ENCODE measurements at regions not wholly inside any gene's neighbourhood (a gene's known extent, or its start where the extent isn't known, plus 50 kb on each side); places are given as distances from the start of the nearest gene placed in this dataset.

GRCh38 chr15:36106640-36107335 lies 472.6 kb upstream of the CDIN1 start:
- no peak overlapping the region for H3K4me3 ChIP-seq (ENCODE audit: low read length in 3 of 3)

DNA sequence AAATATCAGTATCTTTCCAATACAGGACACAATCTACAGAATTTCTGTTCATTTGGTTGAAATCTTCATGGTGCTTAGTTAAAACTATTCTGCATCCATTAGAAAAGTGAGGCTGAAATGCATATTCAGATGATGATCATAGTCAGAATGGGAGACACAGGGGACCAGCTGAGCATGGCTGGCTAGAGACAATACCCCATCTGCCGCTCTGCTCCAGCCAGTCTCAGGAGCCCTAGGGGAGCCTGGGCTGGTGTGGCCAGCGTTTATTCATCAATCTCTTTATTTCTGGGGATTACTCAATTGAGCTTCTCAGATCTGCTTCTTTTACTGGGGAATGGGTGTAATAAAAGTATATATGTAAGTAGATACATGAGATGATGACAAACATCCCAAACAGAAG lies 470.9 kb upstream of the CDIN1 start:
- no peak overlapping the region for H3K27ac ChIP-seq (ENCODE audit: low read depth, low read length)
- no peak overlapping the region for H3K4me3 ChIP-seq (ENCODE audit: low read length in 3 of 3)
- no peaks in the 10 kb centered on the region for H3K27me3 ChIP-seq (ENCODE audit: control insufficient read depth in 3 of 3, insufficient read depth in 3 of 3, low read length in 3 of 3)
- peaks cover 0 to 3% (median 0%) of the 10 kb centered on the region in 3 donors for H3K4me1 ChIP-seq (ENCODE audit: control insufficient read depth in 3 of 3, insufficient read depth in 3 of 3, low read length in 3 of 3)
- no peaks in the 10 kb centered on the region for H3K36me3 ChIP-seq (ENCODE audit: control insufficient read depth in 3 of 3, insufficient read depth in 3 of 3, low read length in 3 of 3)
- no peaks in the 10 kb centered on the region for H3K9me3 ChIP-seq (ENCODE audit: control insufficient read depth in 3 of 3, low read length in 3 of 3)
- no peak overlapping the region for H3K9ac ChIP-seq (ENCODE audit: low read depth in 1 of 3, low read length in 3 of 3)

More at GRCh38 chr15:36106640-36107335, 472.6 kb upstream of the CDIN1 start:
- H3K36me3 ChIP-seq (ENCODE audit: control insufficient read depth in 3 of 3, insufficient read depth in 3 of 3, low read length in 3 of 3): no peaks in the 10 kb centered on the region
- H3K4me1 ChIP-seq (ENCODE audit: control insufficient read depth in 3 of 3, insufficient read depth in 3 of 3, low read length in 3 of 3): peaks cover 0 to 3% (median 0%) of the 10 kb centered on the region in 3 donors
- H3K9me3 ChIP-seq (ENCODE audit: control insufficient read depth in 3 of 3, low read length in 3 of 3): no peaks in the 10 kb centered on the region
- H3K27ac ChIP-seq (ENCODE audit: low read depth, low read length): no peak overlapping the region
- H3K9ac ChIP-seq (ENCODE audit: low read depth in 1 of 3, low read length in 3 of 3): no peak overlapping the region
- no peaks in the 10 kb centered on the region for H3K27me3 ChIP-seq (ENCODE audit: control insufficient read depth in 3 of 3, insufficient read depth in 3 of 3, low read length in 3 of 3)

DNA sequence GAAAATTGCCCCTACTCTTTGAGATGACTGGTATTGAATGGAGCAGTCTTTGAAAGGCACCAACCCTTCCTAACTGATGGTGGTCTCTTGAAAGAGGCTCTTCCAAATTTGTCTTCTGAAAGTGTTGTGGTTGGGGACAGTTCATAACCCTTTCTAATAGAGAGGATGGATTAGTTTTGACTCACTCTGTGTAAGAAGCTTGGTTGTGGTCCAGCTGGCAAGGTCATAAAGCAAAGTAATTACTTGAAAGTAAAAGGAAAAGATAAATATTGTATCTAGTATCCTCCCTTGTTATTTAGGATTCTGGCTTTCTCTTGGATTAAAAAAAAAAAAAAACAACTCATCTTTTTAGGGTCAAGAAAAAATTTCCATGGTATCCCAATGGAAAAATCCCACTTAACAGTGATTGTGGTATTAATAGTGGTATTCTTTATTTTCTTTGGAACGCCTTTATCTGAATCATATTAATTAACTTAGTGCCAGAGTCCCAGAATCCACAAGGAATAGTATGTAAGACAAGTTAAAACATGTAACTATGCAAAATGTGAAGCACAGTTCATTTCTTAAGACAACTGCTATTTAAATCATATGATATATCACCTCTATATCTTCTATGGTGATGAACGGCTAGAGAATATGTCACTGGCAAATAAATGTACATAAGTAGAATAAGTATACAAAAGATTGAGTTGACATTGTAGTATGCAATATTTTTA lies 469.3 kb upstream of the CDIN1 start:
- Histone ChIP-seq H3K9ac (ENCODE audit: low read depth in 1 of 3, low read length in 3 of 3) (no peak overlapping the region), H3K4me3 (ENCODE audit: low read length in 3 of 3) (no peak overlapping the region), H3K9me3 (ENCODE audit: control insufficient read depth in 3 of 3, low read length in 3 of 3) (no peaks in the 10 kb centered on the region), H3K4me1 (ENCODE audit: control insufficient read depth in 3 of 3, insufficient read depth in 3 of 3, low read length in 3 of 3) (peaks cover 0 to 3% (median 0%) of the 10 kb centered on the region in 3 donors), H3K27ac (ENCODE audit: low read depth, low read length) (no peak overlapping the region), H3K27me3 (ENCODE audit: control insufficient read depth in 3 of 3, insufficient read depth in 3 of 3, low read length in 3 of 3) (no peaks in the 10 kb centered on the region), H3K36me3 (ENCODE audit: control insufficient read depth in 3 of 3, insufficient read depth in 3 of 3, low read length in 3 of 3) (no peaks in the 10 kb centered on the region)

- Histone ChIP-seq H3K4me1 (ENCODE audit: control insufficient read depth in 3 of 3, insufficient read depth in 3 of 3, low read length in 3 of 3) (peaks cover 0 to 3% (median 0%) of the 10 kb centered on the region in 3 donors), H3K9ac (ENCODE audit: low read depth in 1 of 3, low read length in 3 of 3) (no peak overlapping the region), H3K9me3 (ENCODE audit: control insufficient read depth in 3 of 3, low read length in 3 of 3) (no peaks in the 10 kb centered on the region), H3K27ac (ENCODE audit: low read depth, low read length) (no peak overlapping the region), H3K27me3 (ENCODE audit: control insufficient read depth in 3 of 3, insufficient read depth in 3 of 3, low read length in 3 of 3) (no peaks in the 10 kb centered on the region), H3K36me3 (ENCODE audit: control insufficient read depth in 3 of 3, insufficient read depth in 3 of 3, low read length in 3 of 3) (no peaks in the 10 kb centered on the region), H3K4me3 (ENCODE audit: low read length in 3 of 3) (no peak overlapping the region)
These were observed 468.8 kb upstream of the CDIN1 start for GRCh38 chr15:36110659-36110993.

DNA sequence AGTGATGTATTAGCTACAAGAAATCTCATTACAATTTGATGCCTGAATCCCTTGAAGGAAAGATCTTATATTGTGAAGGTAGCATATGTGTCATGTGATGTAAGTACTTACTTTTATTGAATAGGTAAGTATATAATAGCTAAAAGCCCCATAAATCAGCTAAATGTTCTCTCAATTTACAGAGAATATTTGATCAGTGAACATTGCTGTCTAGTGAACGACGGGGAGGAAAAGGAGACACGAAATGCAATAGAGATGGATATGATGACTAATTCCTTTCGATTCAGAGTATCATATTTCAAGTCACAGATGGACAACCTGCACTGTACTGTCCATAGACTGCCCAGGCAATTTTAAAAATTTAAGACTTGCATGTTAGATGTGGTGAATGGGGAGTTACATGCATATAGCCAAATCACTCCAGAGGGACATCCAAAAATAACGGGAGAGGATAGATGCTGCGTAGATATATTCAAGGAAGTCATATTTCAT lies 462.1 kb upstream of the CDIN1 start:
- Histone ChIP-seq H3K9ac (ENCODE audit: low read depth in 1 of 3, low read length in 3 of 3) (no peak overlapping the region), H3K4me3 (ENCODE audit: low read length in 3 of 3) (no peak overlapping the region), H3K36me3 (ENCODE audit: control insufficient read depth in 3 of 3, insufficient read depth in 3 of 3, low read length in 3 of 3) (no peaks in the 10 kb centered on the region), H3K9me3 (ENCODE audit: control insufficient read depth in 3 of 3, low read length in 3 of 3) (no peaks in the 10 kb centered on the region), H3K27me3 (ENCODE audit: control insufficient read depth in 3 of 3, insufficient read depth in 3 of 3, low read length in 3 of 3) (no peaks in the 10 kb centered on the region), H3K4me1 (ENCODE audit: control insufficient read depth in 3 of 3, insufficient read depth in 3 of 3, low read length in 3 of 3) (no peaks in the 10 kb centered on the region), H3K27ac (ENCODE audit: low read depth, low read length) (no peak overlapping the region)

GRCh38 chr15:36126194-36126593 lies 453.2 kb upstream of the CDIN1 start:
- H3K27me3 ChIP-seq (ENCODE audit: control insufficient read depth in 3 of 3, insufficient read depth in 3 of 3, low read length in 3 of 3): no peaks in the 10 kb centered on the region
- H3K27ac ChIP-seq (ENCODE audit: low read depth, low read length): no peak overlapping the region
- H3K4me3 ChIP-seq (ENCODE audit: low read length in 3 of 3): no peak overlapping the region
- H3K9ac ChIP-seq (ENCODE audit: low read depth in 1 of 3, low read length in 3 of 3): no peak overlapping the region
- H3K9me3 ChIP-seq (ENCODE audit: control insufficient read depth in 3 of 3, low read length in 3 of 3): no peaks in the 10 kb centered on the region
- no peaks in the 10 kb centered on the region for H3K4me1 ChIP-seq (ENCODE audit: control insufficient read depth in 3 of 3, insufficient read depth in 3 of 3, low read length in 3 of 3)
- no peaks in the 10 kb centered on the region for H3K36me3 ChIP-seq (ENCODE audit: control insufficient read depth in 3 of 3, insufficient read depth in 3 of 3, low read length in 3 of 3)

DNA sequence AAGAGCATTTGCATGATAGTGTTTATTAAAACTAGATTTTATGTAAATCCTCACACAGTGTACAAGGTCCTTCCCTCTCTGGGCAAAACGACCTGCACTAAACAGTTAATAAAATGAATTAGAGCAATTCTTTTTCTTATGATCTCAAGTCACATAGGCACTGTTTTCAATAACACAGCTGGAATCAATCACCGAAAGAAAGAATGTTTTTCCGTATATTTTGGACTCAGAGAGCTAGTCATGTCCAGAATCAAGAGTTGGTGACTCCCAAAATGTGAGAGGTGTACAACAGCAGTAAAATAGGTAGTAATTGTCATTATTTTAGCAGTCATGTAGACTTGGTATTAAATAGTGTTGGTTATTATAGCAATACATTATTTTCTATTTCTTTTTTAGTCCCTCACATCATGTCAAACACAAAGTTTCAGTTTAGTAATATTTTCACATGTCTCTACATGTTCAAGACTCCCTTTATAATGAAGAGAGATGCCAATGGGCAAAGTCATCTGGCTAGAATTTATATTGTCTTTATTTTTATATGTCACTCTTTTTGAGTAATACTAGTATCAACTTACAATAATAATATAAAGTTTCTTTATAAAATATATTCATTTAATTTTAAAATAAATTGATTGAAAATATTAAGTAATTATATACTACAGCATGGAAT lies 448.6 kb upstream of the CDIN1 start:
- Histone ChIP-seq H3K9ac (ENCODE audit: low read depth in 1 of 3, low read length in 3 of 3) (no peak overlapping the region), H3K4me1 (ENCODE audit: control insufficient read depth in 3 of 3, insufficient read depth in 3 of 3, low read length in 3 of 3) (no peaks in the 10 kb centered on the region), H3K27me3 (ENCODE audit: control insufficient read depth in 3 of 3, insufficient read depth in 3 of 3, low read length in 3 of 3) (no peaks in the 10 kb centered on the region)

GRCh38 chr15:36133742-36134141 lies 445.7 kb upstream of the CDIN1 start:
- Histone ChIP-seq H3K9me3 (ENCODE audit: control insufficient read depth in 3 of 3, low read length in 3 of 3) (no peaks in the 10 kb centered on the region), H3K9ac (ENCODE audit: low read depth in 1 of 3, low read length in 3 of 3) (no peak overlapping the region), H3K27me3 (ENCODE audit: control insufficient read depth in 3 of 3, insufficient read depth in 3 of 3, low read length in 3 of 3) (no peaks in the 10 kb centered on the region), H3K4me3 (ENCODE audit: low read length in 3 of 3) (no peak overlapping the region), H3K36me3 (ENCODE audit: control insufficient read depth in 3 of 3, insufficient read depth in 3 of 3, low read length in 3 of 3) (no peaks in the 10 kb centered on the region), H3K27ac (ENCODE audit: low read depth, low read length) (no peak overlapping the region), H3K4me1 (ENCODE audit: control insufficient read depth in 3 of 3, insufficient read depth in 3 of 3, low read length in 3 of 3) (no peaks in the 10 kb centered on the region)

More for the DNA sequence above, 448.6 kb upstream of the CDIN1 start:
- no peaks in the 10 kb centered on the region for H3K36me3 ChIP-seq (ENCODE audit: control insufficient read depth in 3 of 3, insufficient read depth in 3 of 3, low read length in 3 of 3)
- no peak overlapping the region for H3K4me3 ChIP-seq (ENCODE audit: low read length in 3 of 3)
- H3K27ac ChIP-seq (ENCODE audit: low read depth, low read length): no peak overlapping the region
- H3K9me3 ChIP-seq (ENCODE audit: control insufficient read depth in 3 of 3, low read length in 3 of 3): no peaks in the 10 kb centered on the region

DNA sequence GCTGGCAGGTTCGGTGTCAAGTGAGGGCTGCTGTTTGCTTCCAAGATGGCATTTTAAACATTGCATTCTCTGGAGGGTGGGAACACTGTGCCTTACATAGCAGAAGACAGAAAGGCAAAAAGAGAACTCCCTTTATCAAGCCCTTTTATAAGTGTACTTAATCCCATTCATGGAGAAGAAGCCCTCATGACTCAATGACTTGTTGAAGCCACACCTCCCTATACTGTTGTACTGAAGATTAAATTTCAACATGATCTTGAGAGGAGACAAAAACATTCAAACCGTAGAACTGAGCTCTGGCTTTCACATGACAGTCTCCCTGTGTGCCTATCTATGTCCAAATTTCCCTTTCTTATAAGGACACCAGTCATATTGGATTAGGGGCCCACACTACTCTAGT lies 443.4 kb upstream of the CDIN1 start:
- no peaks in the 10 kb centered on the region for H3K9me3 ChIP-seq (ENCODE audit: control insufficient read depth in 3 of 3, low read length in 3 of 3)
- H3K4me3 ChIP-seq (ENCODE audit: low read length in 3 of 3): no peak overlapping the region

GRCh38 chr15:36152936-36153335 lies 426.5 kb upstream of the CDIN1 start:
- no peaks in the 10 kb centered on the region for H3K36me3 ChIP-seq (ENCODE audit: control insufficient read depth in 3 of 3, insufficient read depth in 3 of 3, low read length in 3 of 3)
- H3K4me3 ChIP-seq (ENCODE audit: low read length in 3 of 3): no peak overlapping the region
- no peaks in the 10 kb centered on the region for H3K27me3 ChIP-seq (ENCODE audit: control insufficient read depth in 3 of 3, insufficient read depth in 3 of 3, low read length in 3 of 3)
- H3K9me3 ChIP-seq (ENCODE audit: control insufficient read depth in 3 of 3, low read length in 3 of 3): no peaks in the 10 kb centered on the region
- no peak overlapping the region for H3K9ac ChIP-seq (ENCODE audit: low read depth in 1 of 3, low read length in 3 of 3)
- no peaks in the 10 kb centered on the region for H3K4me1 ChIP-seq (ENCODE audit: control insufficient read depth in 3 of 3, insufficient read depth in 3 of 3, low read length in 3 of 3)
- no peak overlapping the region for H3K27ac ChIP-seq (ENCODE audit: low read depth, low read length)

More for the DNA sequence above, 443.4 kb upstream of the CDIN1 start:
- Histone ChIP-seq H3K27ac (ENCODE audit: low read depth, low read length) (no peak overlapping the region), H3K4me1 (ENCODE audit: control insufficient read depth in 3 of 3, insufficient read depth in 3 of 3, low read length in 3 of 3) (no peaks in the 10 kb centered on the region), H3K36me3 (ENCODE audit: control insufficient read depth in 3 of 3, insufficient read depth in 3 of 3, low read length in 3 of 3) (no peaks in the 10 kb centered on the region), H3K27me3 (ENCODE audit: control insufficient read depth in 3 of 3, insufficient read depth in 3 of 3, low read length in 3 of 3) (no peaks in the 10 kb centered on the region), H3K9ac (ENCODE audit: low read depth in 1 of 3, low read length in 3 of 3) (no peak overlapping the region)

All from skeletal muscle tissue (tissue), 3 donors.